ENCODE measurements at regions not wholly inside any gene's neighbourhood (a gene's known extent, or its start where the extent isn't known, plus 50 kb on each side); places are given as distances from the start of the nearest gene placed in this dataset.

DNA sequence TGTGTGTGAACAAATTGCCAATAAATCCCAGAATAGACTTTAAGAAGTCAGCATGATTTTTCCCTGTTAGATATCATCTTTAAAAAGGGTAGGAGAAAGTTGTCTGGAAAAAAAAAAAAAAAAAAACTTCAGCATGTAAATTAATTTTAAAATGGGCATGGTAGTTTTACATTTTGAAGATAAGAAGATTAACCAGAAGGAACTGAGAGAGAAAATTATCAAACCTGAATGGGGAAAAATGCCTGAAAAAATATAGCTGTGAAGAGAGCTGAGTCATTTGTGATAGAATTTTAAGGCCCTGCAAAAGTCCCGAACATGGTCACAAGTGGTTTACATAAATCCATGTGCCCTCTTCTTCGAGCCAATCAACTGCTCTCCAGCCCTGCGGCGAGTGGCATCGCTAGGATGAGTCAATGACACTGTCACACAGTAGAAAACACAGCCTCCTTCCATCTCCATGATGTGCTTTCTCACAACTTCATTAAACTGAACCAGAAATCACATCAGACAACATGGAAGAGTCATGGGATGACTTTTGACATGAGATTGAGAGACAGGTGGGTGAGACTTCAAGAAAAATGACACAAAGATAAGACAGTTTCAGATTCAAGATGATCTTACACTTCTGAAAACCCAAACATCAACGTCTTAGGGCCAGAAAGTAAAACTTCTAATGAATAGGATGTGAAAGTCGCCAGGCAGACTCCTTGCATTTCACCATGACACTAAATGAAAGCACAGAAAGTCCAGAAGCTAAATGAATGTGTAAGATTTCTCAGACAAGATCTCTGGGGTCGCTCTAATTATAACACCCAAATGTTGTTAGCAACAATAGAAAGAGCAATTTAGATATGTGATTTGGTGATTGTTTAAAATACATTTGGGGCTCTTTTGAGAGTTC lies 273.0 kb upstream of the ID2 start:
- no peaks in the 10 kb centered on the region for H3K27me3 ChIP-seq
- no peak for TF ChIP-seq CTCF (IDR thresholded peaks at IDR 0.05)
- H3K4me3 ChIP-seq, result no peak overlapping the region
- H3K4me1 ChIP-seq, result peaks cover 14 to 31% (median 30%) of the 10 kb centered on the region in 3 donors
- no peak for DNase-seq
- no peaks in the 10 kb centered on the region for H3K9me3 ChIP-seq
- intact Hi-C loops (cut with DNase I), result no loop called here
- H3K36me3 ChIP-seq, result no peaks in the 10 kb centered on the region
- no peak overlapping the region for H3K27ac ChIP-seq
- 90 to 93% methylated on average over 8 of the region's 8 CpGs for WGBS, 2 donors
- ATAC-seq, result no peak
- FAIRE-seq, result no peak

DNA sequence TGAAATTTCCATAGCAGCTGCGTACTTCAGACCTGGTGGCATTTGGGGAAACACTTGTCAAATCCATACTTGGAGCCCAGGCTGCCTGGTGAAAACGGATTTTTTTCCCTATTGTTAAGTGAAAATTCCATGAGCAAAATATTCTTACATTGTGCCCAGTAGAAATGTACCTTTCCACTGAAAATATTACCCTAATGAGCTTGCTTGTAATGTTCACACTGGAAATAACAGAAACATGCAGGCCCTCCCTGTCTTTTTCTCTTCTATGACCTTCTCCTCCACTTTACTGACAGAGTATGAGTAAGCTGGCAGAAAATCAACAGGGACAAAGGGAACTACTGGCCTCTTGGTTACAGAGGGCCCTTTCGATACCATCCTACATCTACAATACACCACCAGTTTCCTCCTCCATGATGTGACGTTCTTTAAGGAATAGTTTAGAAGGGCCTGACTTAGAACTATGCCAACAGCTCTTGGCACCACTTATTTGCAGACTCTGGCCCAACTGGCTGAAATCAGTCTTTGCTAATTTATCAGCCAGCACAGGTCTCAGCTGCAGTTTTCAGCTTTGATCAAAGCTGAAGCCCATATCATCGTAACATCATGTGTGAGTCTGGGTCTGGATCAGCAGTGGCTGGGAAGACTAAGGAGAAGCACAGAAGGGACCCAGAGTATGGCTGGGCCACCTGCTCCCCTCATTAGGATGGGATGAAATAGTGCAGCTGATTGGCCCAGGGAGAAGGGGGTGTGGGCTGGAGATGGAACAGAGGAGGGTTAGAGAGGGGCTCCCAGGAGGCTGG lies 272.2 kb upstream of the ID2 start:
- Histone ChIP-seq H3K27ac (no peak overlapping the region), H3K4me1 (peaks cover 14 to 35% (median 35%) of the 10 kb centered on the region in 3 donors), H3K4me3 (no peak overlapping the region), H3K36me3 (no peaks in the 10 kb centered on the region), H3K27me3 (no peaks in the 10 kb centered on the region), H3K9me3 (no peaks in the 10 kb centered on the region)
- ATAC-seq (peak in 1 of 4 donors; percentile 22), FAIRE-seq (no peak), DNase-seq (no peak)
- no peak for TF ChIP-seq CTCF (IDR thresholded peaks at IDR 0.05)
- WGBS, 2 donors, result 76 to 93% methylated on average over 5 of the region's 5 CpGs
- intact Hi-C loops (cut with DNase I), result no loop called here

GRCh38 chr2:8412082-8412481 lies 269.8 kb upstream of the ID2 start:
- Histone ChIP-seq H3K27ac (peak overlapping the region in 3 of 4 donors; percentile 25 to 64 (median 36)), H3K9me3 (no peaks in the 10 kb centered on the region), H3K27me3 (no peaks in the 10 kb centered on the region), H3K36me3 (no peaks in the 10 kb centered on the region), H3K4me1 (peaks cover 14 to 35% (median 35%) of the 10 kb centered on the region in 3 donors), H3K4me3 (no peak overlapping the region)
- ATAC-seq, result peak; percentile 81 to 82 (median 82)
- 21 to 25% methylated on average over 9 of the region's 9 CpGs for WGBS, 2 donors
- TF ChIP-seq CTCF (IDR thresholded peaks at IDR 0.05), result no peak
- intact Hi-C loops (cut with DNase I), result no loop called here
- peak in 4 of 6 donors; percentile 55 to 81 (median 66) for DNase-seq
- FAIRE-seq, result no peak

DNA sequence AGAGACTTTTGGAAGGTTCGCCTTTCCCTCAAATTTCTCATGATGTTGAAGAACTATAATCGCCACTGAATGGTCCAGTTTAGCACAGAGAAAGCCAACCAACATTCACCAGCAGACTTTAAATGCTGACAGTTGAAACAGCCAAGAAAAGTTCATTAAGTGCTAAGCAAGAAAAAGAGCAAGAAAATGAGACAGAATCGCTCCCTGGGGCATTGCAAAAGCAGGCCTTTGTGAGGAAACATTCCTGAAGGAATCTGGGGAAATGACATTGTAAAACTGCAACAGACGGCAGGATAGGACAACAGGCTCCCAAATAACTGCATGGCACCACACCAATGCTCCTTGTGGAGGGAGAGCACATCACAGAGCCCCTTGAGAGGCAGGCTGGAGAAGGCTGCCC lies 269.3 kb upstream of the ID2 start:
- Histone ChIP-seq H3K4me1 (peaks cover 14 to 35% (median 35%) of the 10 kb centered on the region in 3 donors), H3K4me3 (no peak overlapping the region), H3K27me3 (no peaks in the 10 kb centered on the region), H3K36me3 (no peaks in the 10 kb centered on the region), H3K9me3 (no peaks in the 10 kb centered on the region), H3K27ac (peak overlapping the region in 3 of 4 donors; percentile 25 to 64 (median 36))
- TF ChIP-seq CTCF (IDR thresholded peaks at IDR 0.05), result no peak
- FAIRE-seq (no peak), DNase-seq (no peak), ATAC-seq (peak in 2 of 4 donors; percentile 8 to 11)
- intact Hi-C loops (cut with DNase I), result no loop called here
- WGBS, 2 donors, result 69 to 70% methylated on average over 4 of the region's 4 CpGs
